ENCODE measurements at regions not wholly inside any gene's neighbourhood (a gene's known extent, or its start where the extent isn't known, plus 50 kb on each side); places are given as distances from the start of the nearest gene placed in this dataset.

GRCh38 chr16:54493594-54493993, 207.0 kb upstream of the IRX3 start:
- no peak for TF ChIP-seq CTCF (conservative IDR thresholded peaks at IDR 0.05)
- no peak overlapping the region for H3K27ac ChIP-seq

- no peak overlapping the region for H3K27ac ChIP-seq
Observed at GRCh38 chr16:54493061-54493460, 206.5 kb upstream of the IRX3 start.

GRCh38 chr16:54490112-54490488, 203.5 kb upstream of the IRX3 start:
- TF ChIP-seq CTCF (conservative IDR thresholded peaks at IDR 0.05), result no peak
- peak overlapping the region; percentile 77 for H3K27ac ChIP-seq

More at GRCh38 chr16:54493061-54493460, 206.5 kb upstream of the IRX3 start:
- TF ChIP-seq CTCF (conservative IDR thresholded peaks at IDR 0.05), result no peak

GRCh38 chr16:54489225-54490111, 202.9 kb upstream of the IRX3 start:
- H3K27ac ChIP-seq, result peak overlapping the region; percentile 77
- TF ChIP-seq CTCF (conservative IDR thresholded peaks at IDR 0.05), result no peak

- peak overlapping the region; percentile 77 for H3K27ac ChIP-seq
- no peak for TF ChIP-seq CTCF (conservative IDR thresholded peaks at IDR 0.05)
Observed at GRCh38 chr16:54488729-54489128, 202.1 kb upstream of the IRX3 start.

- H3K27ac ChIP-seq, result peak overlapping the region; percentile 77
- TF ChIP-seq CTCF (conservative IDR thresholded peaks at IDR 0.05), result no peak
Observed at GRCh38 chr16:54487933-54488332, 201.3 kb upstream of the IRX3 start.

GRCh38 chr16:54484700-54485099, 198.1 kb upstream of the IRX3 start:
- TF ChIP-seq CTCF (conservative IDR thresholded peaks at IDR 0.05), result no peak
- H3K27ac ChIP-seq, result peak overlapping the region; percentile 36

Data from VCaP (cell line).